ENCODE measurements at regions not wholly inside any gene's neighbourhood (a gene's known extent, or its start where the extent isn't known, plus 50 kb on each side); places are given as distances from the start of the nearest gene placed in this dataset.

- DNase-seq (ENCODE audit: low read depth, low spot score), result no peak
These were observed 52.9 kb upstream of the SLC28A3 start for GRCh38 chr9:84393266-84393950.

GRCh38 chr9:84394036-84394435 is 53.5 kb upstream of the SLC28A3 start:
- no peak for DNase-seq (ENCODE audit: low read depth, low spot score)

- peak; percentile 85 for DNase-seq (ENCODE audit: low read depth, low spot score)
These were observed 56.7 kb upstream of the SLC28A3 start for GRCh38 chr9:84397151-84397728.

GRCh38 chr9:84397822-84398221 is 57.3 kb upstream of the SLC28A3 start:
- DNase-seq (ENCODE audit: low read depth, low spot score), result peak; percentile 60

- DNase-seq (ENCODE audit: low read depth, low spot score), result no peak
These were observed 62.0 kb upstream of the SLC28A3 start for GRCh38 chr9:84402517-84402916.

GRCh38 chr9:84403288-84403687 is 62.7 kb upstream of the SLC28A3 start:
- no peak for DNase-seq (ENCODE audit: low read depth, low spot score)

GRCh38 chr9:84404095-84404686 is 63.6 kb upstream of the SLC28A3 start:
- peak; percentile 21 for DNase-seq (ENCODE audit: low read depth, low spot score)

- no peak for DNase-seq (ENCODE audit: low read depth, low spot score)
These were observed 65.1 kb upstream of the SLC28A3 start for GRCh38 chr9:84405667-84406066.

- no peak for DNase-seq (ENCODE audit: low read depth, low spot score)
These were observed 67.9 kb upstream of the SLC28A3 start for GRCh38 chr9:84408416-84408815.

GRCh38 chr9:84411683-84412267 is 71.2 kb upstream of the SLC28A3 start:
- DNase-seq (ENCODE audit: low read depth, low spot score), result peak; percentile 65

GRCh38 chr9:84412654-84413053 is 72.1 kb upstream of the SLC28A3 start:
- DNase-seq (ENCODE audit: low read depth, low spot score), result no peak

- DNase-seq (ENCODE audit: low read depth, low spot score), result no peak
These were observed 72.7 kb upstream of the SLC28A3 start for GRCh38 chr9:84413301-84413700.

- DNase-seq (ENCODE audit: low read depth, low spot score), result no peak
These were observed 78.6 kb upstream of the SLC28A3 start for GRCh38 chr9:84419031-84419602.

GRCh38 chr9:84424931-84425330 is 84.4 kb upstream of the SLC28A3 start:
- DNase-seq (ENCODE audit: low read depth, low spot score), result no peak

GRCh38 chr9:84432746-84433145 is 92.2 kb upstream of the SLC28A3 start:
- DNase-seq (ENCODE audit: low read depth, low spot score), result no peak

GRCh38 chr9:84435902-84436301 is 95.3 kb upstream of the SLC28A3 start:
- DNase-seq (ENCODE audit: low read depth, low spot score), result no peak

- no peak for DNase-seq (ENCODE audit: low read depth, low spot score)
These were observed 96.0 kb upstream of the SLC28A3 start for GRCh38 chr9:84436386-84437109.

- DNase-seq (ENCODE audit: low read depth, low spot score), result no peak
These were observed 97.8 kb upstream of the SLC28A3 start for GRCh38 chr9:84438391-84438790.

- DNase-seq (ENCODE audit: low read depth, low spot score), result no peak
These were observed 98.7 kb upstream of the SLC28A3 start for GRCh38 chr9:84439250-84439649.

GRCh38 chr9:84442712-84443111 is 102.2 kb upstream of the SLC28A3 start:
- no peak for DNase-seq (ENCODE audit: low read depth, low spot score)

GRCh38 chr9:84445737-84446136 is 105.2 kb upstream of the SLC28A3 start:
- DNase-seq (ENCODE audit: low read depth, low spot score), result no peak

GRCh38 chr9:84447305-84447704 is 106.7 kb upstream of the SLC28A3 start:
- no peak for DNase-seq (ENCODE audit: low read depth, low spot score)
